SK-N-SH (cell line): ENCODE measurements at regions not wholly inside any gene's neighbourhood (a gene's known extent, or its start where the extent isn't known, plus 50 kb on each side); places are given as distances from the start of the nearest gene placed in this dataset.

ENCODE experiments used
- FOSL2 ChIP-seq: IDR thresholded peaks from 2 replicates; pipeline ENCODE4 v1.4.0; 2012; ENCODE audit warnings: low read depth, mild to moderate bottlenecking, moderate library complexity, borderline replicate concordance
- RXRA ChIP-seq: IDR thresholded peaks from 2 replicates; pipeline ENCODE4 v1.4.0; 2012; ENCODE audit warnings: low read depth, mild to moderate bottlenecking, borderline replicate concordance
- TF ChIP-seq, protein P1 (sequence below): IDR thresholded peaks from 2 replicates; pipeline ENCODE4 v1.6.1; 2012; ENCODE audit warnings: mild to moderate bottlenecking, low read depth, low read length, moderate library complexity

DNA sequence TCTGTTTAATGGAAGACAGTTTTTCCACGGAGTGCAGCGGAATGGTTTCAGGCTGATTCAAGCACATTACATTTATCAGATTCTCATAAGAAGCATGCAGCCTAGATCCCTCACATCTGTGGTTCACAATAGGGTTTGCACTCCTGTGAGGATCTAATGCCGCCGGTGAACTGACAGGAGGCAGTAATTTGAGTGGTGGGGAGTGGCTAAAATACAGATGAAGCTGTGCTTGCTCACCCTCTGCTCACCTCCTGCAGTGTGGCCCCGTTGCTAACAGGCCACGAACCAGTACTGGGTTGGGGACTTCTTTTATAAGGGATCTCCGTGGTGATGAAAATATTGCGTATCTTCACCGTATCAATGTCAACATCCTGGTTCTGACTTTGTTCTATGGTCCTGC lies 107.8 kb downstream of the OTX2 start (continued):
- TF ChIP-seq, protein P1, sequence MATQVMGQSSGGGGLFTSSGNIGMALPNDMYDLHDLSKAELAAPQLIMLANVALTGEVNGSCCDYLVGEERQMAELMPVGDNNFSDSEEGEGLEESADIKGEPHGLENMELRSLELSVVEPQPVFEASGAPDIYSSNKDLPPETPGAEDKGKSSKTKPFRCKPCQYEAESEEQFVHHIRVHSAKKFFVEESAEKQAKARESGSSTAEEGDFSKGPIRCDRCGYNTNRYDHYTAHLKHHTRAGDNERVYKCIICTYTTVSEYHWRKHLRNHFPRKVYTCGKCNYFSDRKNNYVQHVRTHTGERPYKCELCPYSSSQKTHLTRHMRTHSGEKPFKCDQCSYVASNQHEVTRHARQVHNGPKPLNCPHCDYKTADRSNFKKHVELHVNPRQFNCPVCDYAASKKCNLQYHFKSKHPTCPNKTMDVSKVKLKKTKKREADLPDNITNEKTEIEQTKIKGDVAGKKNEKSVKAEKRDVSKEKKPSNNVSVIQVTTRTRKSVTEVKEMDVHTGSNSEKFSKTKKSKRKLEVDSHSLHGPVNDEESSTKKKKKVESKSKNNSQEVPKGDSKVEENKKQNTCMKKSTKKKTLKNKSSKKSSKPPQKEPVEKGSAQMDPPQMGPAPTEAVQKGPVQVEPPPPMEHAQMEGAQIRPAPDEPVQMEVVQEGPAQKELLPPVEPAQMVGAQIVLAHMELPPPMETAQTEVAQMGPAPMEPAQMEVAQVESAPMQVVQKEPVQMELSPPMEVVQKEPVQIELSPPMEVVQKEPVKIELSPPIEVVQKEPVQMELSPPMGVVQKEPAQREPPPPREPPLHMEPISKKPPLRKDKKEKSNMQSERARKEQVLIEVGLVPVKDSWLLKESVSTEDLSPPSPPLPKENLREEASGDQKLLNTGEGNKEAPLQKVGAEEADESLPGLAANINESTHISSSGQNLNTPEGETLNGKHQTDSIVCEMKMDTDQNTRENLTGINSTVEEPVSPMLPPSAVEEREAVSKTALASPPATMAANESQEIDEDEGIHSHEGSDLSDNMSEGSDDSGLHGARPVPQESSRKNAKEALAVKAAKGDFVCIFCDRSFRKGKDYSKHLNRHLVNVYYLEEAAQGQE = no peak
- TF ChIP-seq FOSL2 = no peak
- TF ChIP-seq RXRA = no peak
